Activated T-helper 17 cell treated with anti-CD3 and anti-CD28 coated beads, Interleukin-2, amount 50 U/mL, for 72 hours (primary cell): ENCODE measurements at regions not wholly inside any gene's neighbourhood (a gene's known extent, or its start where the extent isn't known, plus 50 kb on each side); places are given as distances from the start of the nearest gene placed in this dataset.

Source experiments
- ATAC-seq: fragments of 150-1000 bp; cut with Tn5 transposase; replicated peaks from 2 replicates; pipeline ENCODE4 v1.10.0; 2021; ENCODE audit warnings: mild to moderate bottlenecking, moderate library complexity
- H3K27ac Mint-ChIP-seq: one replicate; pipeline ENCODE4 v1.8.0; 2022; ENCODE audit warnings: mixed read lengths
- H3K27me3 Mint-ChIP-seq: one replicate; pipeline ENCODE4 v1.8.0; 2022; ENCODE audit warnings: mixed read lengths
- H3K36me3 Mint-ChIP-seq: one replicate; pipeline ENCODE4 v1.8.0; 2022; ENCODE audit warnings: low read depth, mild to moderate bottlenecking, mixed read lengths
- H3K4me1 Mint-ChIP-seq: one replicate; pipeline ENCODE4 v1.8.0; 2022; ENCODE audit warnings: mixed read lengths
- H3K4me3 Mint-ChIP-seq: one replicate; pipeline ENCODE4 v1.8.0; 2022; ENCODE audit warnings: mild to moderate bottlenecking, mixed read lengths
- H3K9me3 Mint-ChIP-seq: one replicate; pipeline ENCODE4 v1.8.0; 2022; ENCODE audit warnings: mixed read lengths

DNA sequence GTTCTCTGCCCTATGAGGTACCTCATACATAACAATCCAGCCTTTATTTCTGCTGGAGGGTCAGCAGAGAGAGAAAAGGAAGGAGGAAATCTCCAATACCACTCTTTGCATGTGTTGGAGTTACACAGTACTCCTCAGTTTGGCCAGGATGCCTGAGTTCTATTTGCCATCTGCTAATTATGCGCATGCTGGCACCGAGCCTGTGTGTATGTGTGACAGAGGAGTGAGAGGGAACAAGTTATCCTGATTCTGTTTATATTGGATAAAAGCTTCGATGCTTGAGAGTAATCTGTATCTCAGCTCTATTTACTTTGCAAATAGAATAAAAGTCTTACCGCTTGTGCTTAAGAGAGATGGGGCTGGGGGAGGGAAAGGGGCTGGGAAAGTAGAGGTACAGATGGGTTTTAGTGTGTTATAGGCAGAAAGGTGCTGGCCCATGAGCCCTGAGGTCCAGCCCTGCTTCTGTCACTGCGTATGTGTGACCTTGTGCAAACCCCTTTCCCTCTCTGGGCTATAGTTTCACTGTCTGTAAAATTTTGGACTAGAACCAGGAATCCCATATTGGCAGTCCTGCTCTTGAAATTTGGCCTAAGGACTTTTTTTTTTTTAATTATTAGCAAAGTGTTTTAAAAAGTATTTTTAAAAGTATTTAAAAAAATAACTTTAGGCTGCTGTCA is 54.5 kb upstream of the PLXNA2 start:
- ATAC-seq, result no peak
- Mint-ChIP-seq H3K27me3 (peaks cover 39% of the 10 kb centered on the region), H3K27ac (no peak overlapping the region), H3K36me3 (no peaks in the 10 kb centered on the region), H3K4me1 (no peaks in the 10 kb centered on the region), H3K4me3 (no peak overlapping the region), H3K9me3 (no peaks in the 10 kb centered on the region)

DNA sequence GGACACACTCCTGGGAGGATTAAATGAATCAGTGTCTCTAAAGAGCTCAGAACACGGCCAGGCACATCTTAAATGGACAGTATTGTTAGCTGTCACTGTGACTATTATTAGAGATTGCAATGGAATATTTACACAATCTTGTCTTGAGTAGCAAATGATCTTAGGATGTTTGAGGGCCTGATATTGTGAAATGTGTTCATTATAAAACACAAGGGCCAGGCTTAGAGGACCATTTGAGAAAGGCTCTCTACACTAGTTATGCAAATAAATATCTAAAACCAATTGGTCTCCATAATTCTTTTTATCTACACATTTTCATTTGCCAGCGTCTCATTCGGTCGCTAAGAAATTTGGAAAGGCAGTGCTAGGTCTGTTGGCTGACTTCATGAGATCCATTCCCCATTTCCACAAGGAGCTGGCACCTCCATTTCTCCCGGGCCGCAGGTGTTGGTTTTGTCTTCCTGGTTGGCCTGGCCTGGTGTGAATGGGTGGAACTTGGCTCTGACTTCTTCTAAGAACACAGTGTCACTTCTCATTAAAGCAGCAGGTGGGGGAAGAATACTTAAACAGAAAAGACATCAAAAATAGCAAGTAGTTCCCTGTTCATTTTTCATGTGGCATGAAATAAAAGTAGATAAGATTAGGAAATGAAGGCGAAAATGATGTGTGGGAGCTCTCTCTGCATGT is 56.0 kb upstream of the PLXNA2 start:
- no peak overlapping the region for H3K27ac Mint-ChIP-seq
- H3K27me3 Mint-ChIP-seq, result peaks cover 36% of the 10 kb centered on the region
- H3K4me1 Mint-ChIP-seq, result no peaks in the 10 kb centered on the region
- no peaks in the 10 kb centered on the region for H3K36me3 Mint-ChIP-seq
- H3K9me3 Mint-ChIP-seq, result no peaks in the 10 kb centered on the region
- H3K4me3 Mint-ChIP-seq, result no peak overlapping the region
- no peak for ATAC-seq

GRCh38 chr1:208302699-208303238 is 58.6 kb upstream of the PLXNA2 start:
- H3K36me3 Mint-ChIP-seq, result no peaks in the 10 kb centered on the region
- H3K9me3 Mint-ChIP-seq, result no peaks in the 10 kb centered on the region
- no peaks in the 10 kb centered on the region for H3K4me1 Mint-ChIP-seq
- H3K27me3 Mint-ChIP-seq, result peaks cover 26% of the 10 kb centered on the region
- H3K4me3 Mint-ChIP-seq, result no peak overlapping the region
- no peak overlapping the region for H3K27ac Mint-ChIP-seq
- ATAC-seq, result no peak

DNA sequence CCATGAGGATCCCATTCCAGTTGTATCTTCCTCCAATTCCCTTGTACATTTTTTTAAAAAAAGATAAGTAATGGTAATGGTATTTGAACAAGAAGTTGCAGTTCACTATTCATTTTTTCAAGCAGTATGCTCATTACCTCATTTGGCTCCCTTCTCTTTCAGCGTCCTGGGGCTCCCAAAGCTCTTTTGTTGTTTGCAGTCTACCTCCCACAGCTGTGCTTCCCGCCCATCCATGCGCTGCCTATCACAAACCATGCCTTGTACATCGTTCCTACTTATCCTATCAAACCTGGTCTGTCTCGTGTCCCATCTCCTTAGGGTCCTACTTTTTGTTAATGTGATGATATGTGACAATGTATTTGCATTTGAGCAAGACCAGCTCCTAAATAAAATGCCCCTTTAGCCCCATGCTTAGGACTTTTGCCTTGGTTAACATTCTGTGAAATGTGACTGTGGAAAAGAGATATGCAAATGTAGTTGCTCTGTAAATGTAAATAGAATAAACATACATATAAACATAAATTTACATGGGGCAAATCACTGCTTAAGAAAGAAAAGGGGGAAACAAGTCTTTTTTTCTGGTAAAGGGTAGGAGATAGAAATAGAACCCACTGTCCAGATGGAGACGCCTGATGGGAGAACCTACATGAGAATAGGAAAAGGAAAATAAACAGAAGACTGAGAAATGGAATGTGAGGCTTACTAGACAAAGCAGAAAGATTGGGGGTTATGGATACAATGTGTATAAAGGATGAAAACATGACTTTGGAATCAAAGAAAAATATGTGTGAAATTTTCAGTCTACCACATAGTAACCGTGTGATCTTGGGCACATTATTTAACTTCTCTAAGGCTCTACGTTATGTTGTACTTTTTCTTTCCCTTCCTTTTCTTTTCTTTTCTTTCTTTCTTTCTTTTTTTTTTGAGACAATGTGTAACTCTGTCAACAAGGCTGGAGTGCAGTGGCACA is 59.8 kb upstream of the PLXNA2 start:
- no peaks in the 10 kb centered on the region for H3K36me3 Mint-ChIP-seq
- H3K4me1 Mint-ChIP-seq, result no peaks in the 10 kb centered on the region
- no peak overlapping the region for H3K27ac Mint-ChIP-seq
- no peak overlapping the region for H3K4me3 Mint-ChIP-seq
- peaks cover 26% of the 10 kb centered on the region for H3K27me3 Mint-ChIP-seq
- no peak for ATAC-seq
- no peaks in the 10 kb centered on the region for H3K9me3 Mint-ChIP-seq

DNA sequence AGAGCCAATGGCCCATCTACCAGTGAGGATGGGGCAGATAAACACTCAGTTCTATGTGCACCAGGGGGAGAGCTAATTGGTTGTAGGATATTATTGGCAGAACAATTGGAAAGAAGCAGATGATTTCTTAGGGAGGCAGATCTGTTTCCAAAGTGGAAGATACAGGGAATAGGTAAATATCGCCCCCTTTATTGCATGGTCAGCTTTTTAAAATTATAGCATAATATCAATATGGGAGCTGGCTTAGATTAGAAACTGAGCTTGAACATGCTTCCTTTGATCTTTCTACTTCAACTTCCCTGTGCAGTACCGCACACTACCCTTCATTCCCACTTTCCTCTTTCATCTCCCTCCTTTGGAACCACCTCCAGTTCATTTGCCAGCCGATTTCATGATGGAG is 64.0 kb upstream of the PLXNA2 start:
- Mint-ChIP-seq H3K27me3 (peaks cover 15% of the 10 kb centered on the region), H3K4me1 (no peaks in the 10 kb centered on the region), H3K27ac (no peak overlapping the region), H3K4me3 (no peak overlapping the region), H3K36me3 (no peaks in the 10 kb centered on the region), H3K9me3 (no peaks in the 10 kb centered on the region)
- no peak for ATAC-seq

DNA sequence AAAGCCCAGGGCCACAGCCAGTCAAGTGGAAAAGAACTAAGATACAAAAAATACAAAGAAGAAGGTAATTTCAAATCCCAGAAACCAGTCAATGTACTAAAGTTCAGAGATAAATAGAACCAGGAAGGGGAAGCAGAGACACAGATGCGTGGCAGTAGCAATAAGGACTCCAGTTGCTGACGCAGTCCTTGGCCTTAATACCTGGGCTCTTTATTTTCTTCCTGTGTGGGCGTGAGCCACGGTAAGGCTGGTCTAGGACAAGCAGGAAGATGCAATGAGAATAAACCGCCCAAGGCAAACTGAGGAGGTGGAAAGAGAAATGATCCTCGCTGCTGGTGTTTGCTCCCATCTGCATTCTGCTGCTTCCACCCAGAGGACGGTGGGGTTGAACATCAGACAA is 65.6 kb upstream of the PLXNA2 start:
- Mint-ChIP-seq H3K27me3 (peaks cover 15% of the 10 kb centered on the region), H3K9me3 (no peaks in the 10 kb centered on the region), H3K27ac (no peak overlapping the region), H3K4me3 (no peak overlapping the region), H3K36me3 (no peaks in the 10 kb centered on the region), H3K4me1 (no peaks in the 10 kb centered on the region)
- no peak for ATAC-seq

GRCh38 chr1:208312706-208313105 is 68.5 kb upstream of the PLXNA2 start:
- no peaks in the 10 kb centered on the region for H3K36me3 Mint-ChIP-seq
- H3K9me3 Mint-ChIP-seq, result no peaks in the 10 kb centered on the region
- no peak for ATAC-seq
- no peaks in the 10 kb centered on the region for H3K4me1 Mint-ChIP-seq
- no peak overlapping the region for H3K27ac Mint-ChIP-seq
- H3K27me3 Mint-ChIP-seq, result peaks cover 23% of the 10 kb centered on the region
- H3K4me3 Mint-ChIP-seq, result no peak overlapping the region

- peaks cover 36% of the 10 kb centered on the region for H3K27me3 Mint-ChIP-seq
- no peak for ATAC-seq
- no peaks in the 10 kb centered on the region for H3K4me1 Mint-ChIP-seq
- H3K9me3 Mint-ChIP-seq, result no peaks in the 10 kb centered on the region
- no peaks in the 10 kb centered on the region for H3K36me3 Mint-ChIP-seq
- H3K4me3 Mint-ChIP-seq, result no peak overlapping the region
- H3K27ac Mint-ChIP-seq, result no peak overlapping the region
These were observed 70.2 kb upstream of the PLXNA2 start for GRCh38 chr1:208314431-208314830.

DNA sequence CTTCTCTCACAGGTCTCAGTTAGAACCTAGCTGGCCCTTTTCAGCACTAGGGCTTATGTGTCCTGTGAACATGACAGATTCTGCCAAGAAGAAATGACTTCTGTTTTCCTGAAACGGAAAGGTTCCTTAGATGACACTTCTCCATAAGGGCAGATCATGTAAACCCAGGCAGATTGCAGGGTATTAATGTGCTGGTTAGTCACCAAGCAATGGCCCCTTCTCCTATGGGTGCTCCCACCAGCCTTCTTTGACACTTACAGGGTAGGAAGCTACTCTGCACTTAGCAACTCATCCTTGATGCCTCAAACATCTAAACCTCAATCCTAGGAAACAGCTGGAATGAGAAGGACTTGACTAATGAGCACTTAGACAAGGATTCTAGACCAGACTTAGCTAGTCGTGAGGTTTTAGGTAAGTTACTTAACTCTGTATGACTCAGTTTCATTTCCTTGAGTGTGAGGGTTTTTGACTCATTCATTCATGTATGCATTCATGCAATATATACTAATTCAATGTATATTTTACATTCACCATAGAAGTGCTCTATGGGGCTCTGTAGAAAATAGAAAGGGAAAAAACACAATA is 74.1 kb upstream of the PLXNA2 start:
- Mint-ChIP-seq H3K4me1 (no peaks in the 10 kb centered on the region), H3K36me3 (no peaks in the 10 kb centered on the region), H3K4me3 (no peak overlapping the region), H3K9me3 (no peaks in the 10 kb centered on the region), H3K27me3 (peaks cover 30% of the 10 kb centered on the region), H3K27ac (no peak overlapping the region)
- peak; percentile 42 for ATAC-seq

DNA sequence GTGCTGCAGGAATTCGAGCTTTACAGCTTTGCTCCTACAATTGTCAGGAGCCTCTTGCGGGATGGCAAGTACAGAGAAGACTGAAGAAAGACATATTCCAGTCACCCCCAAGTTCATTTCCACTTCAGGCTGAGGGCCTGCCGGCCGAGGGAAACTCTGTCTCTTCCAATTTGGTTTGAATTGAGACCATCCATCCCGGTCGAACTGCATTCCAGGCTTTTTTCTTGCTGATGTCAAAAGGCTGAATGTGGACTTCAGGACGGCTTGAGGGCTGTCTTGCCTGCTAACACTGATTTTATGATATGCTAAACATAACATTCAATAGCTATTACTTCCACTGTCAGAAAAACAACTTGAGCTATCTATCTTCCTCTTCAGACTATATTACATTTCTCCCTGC is 79.8 kb upstream of the PLXNA2 start:
- Mint-ChIP-seq H3K9me3 (no peaks in the 10 kb centered on the region), H3K4me3 (no peak overlapping the region), H3K27me3 (peaks cover 21% of the 10 kb centered on the region), H3K27ac (no peak overlapping the region), H3K36me3 (no peaks in the 10 kb centered on the region), H3K4me1 (no peaks in the 10 kb centered on the region)
- ATAC-seq, result no peak

DNA sequence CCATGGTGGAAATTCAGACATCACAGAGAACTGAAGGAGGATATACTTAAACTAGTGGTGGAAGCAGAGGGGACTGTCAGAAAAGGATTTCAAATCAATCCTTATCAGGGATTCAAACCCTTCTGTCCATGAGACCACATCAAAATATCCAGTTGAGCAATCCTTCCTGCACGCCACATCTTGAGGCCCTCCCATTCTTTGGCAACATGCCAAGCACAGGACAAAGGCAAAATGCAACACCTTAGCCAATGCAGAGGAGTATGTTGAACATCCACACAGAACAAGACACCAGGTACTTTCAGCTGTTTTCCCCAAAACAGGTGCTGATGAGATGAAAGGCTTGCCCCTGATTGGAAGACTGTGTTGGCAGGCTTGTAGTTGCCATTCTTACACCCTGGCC is 81.8 kb upstream of the PLXNA2 start:
- H3K27ac Mint-ChIP-seq, result no peak overlapping the region
- H3K27me3 Mint-ChIP-seq, result peaks cover 24% of the 10 kb centered on the region
- no peak for ATAC-seq
- H3K36me3 Mint-ChIP-seq, result no peaks in the 10 kb centered on the region
- H3K4me1 Mint-ChIP-seq, result no peaks in the 10 kb centered on the region
- H3K9me3 Mint-ChIP-seq, result no peaks in the 10 kb centered on the region
- H3K4me3 Mint-ChIP-seq, result no peak overlapping the region

- H3K27ac Mint-ChIP-seq, result no peak overlapping the region
- no peaks in the 10 kb centered on the region for H3K4me1 Mint-ChIP-seq
- no peak for ATAC-seq
- H3K27me3 Mint-ChIP-seq, result peaks cover 42% of the 10 kb centered on the region
- H3K9me3 Mint-ChIP-seq, result no peaks in the 10 kb centered on the region
- no peak overlapping the region for H3K4me3 Mint-ChIP-seq
- no peaks in the 10 kb centered on the region for H3K36me3 Mint-ChIP-seq
These were observed 85.1 kb upstream of the PLXNA2 start for GRCh38 chr1:208329300-208329699.

GRCh38 chr1:208332036-208332773 is 88.0 kb upstream of the PLXNA2 start:
- no peaks in the 10 kb centered on the region for H3K4me1 Mint-ChIP-seq
- no peaks in the 10 kb centered on the region for H3K9me3 Mint-ChIP-seq
- H3K4me3 Mint-ChIP-seq, result no peak overlapping the region
- ATAC-seq, result no peak
- H3K36me3 Mint-ChIP-seq, result no peaks in the 10 kb centered on the region
- no peak overlapping the region for H3K27ac Mint-ChIP-seq
- H3K27me3 Mint-ChIP-seq, result peaks cover 51% of the 10 kb centered on the region

GRCh38 chr1:208332774-208333126 is 88.6 kb upstream of the PLXNA2 start:
- no peaks in the 10 kb centered on the region for H3K9me3 Mint-ChIP-seq
- H3K36me3 Mint-ChIP-seq, result no peaks in the 10 kb centered on the region
- peaks cover 47% of the 10 kb centered on the region for H3K27me3 Mint-ChIP-seq
- H3K4me1 Mint-ChIP-seq, result no peaks in the 10 kb centered on the region
- H3K27ac Mint-ChIP-seq, result no peak overlapping the region
- no peak for ATAC-seq
- no peak overlapping the region for H3K4me3 Mint-ChIP-seq
